BJ (cell line): ENCODE measurements at regions not wholly inside any gene's neighbourhood (a gene's known extent, or its start where the extent isn't known, plus 50 kb on each side); places are given as distances from the start of the nearest gene placed in this dataset.
"Not testable (repeated sequence)": the region's sequence is repeated elsewhere in the genome, so short reads cannot be mapped to it uniquely, and the experiment has no call there.

Experiments used
- CTCF ChIA-PET: fragments of 350-600 bp; formaldehyde crosslinking; extraction: SDS; loops from one replicate; lab custom pipeline; 2021; ENCODE audit warnings: antibody characterized with exemption, inconsistent platforms; lab: Yijun Ruan, JAX
- POLR2A ChIA-PET: fragments of 300-600 bp; sonication (Branson Sonifier 250); formaldehyde crosslinking; extraction: SDS; loops from one replicate; lab custom pipeline; 2021; ENCODE audit warnings: antibody characterized with exemption; lab: Charles Lee
- DNase-seq: peaks from one replicate; pipeline ENCODE4 v3.0.0-alpha.2; 2011; ENCODE audit warnings: low read depth
- H3K27me3 ChIP-seq: 2 replicates; pipeline ENCODE4 v1.6.0; 2011; ENCODE audit warnings: low read length; ENCODE audit not compliant: control insufficient read depth, insufficient read depth
- H3K36me3 ChIP-seq: 2 replicates; pipeline ENCODE4 v1.5.1; 2011; ENCODE audit warnings: low read length; ENCODE audit not compliant: control insufficient read depth, insufficient read depth
- H3K4me3 ChIP-seq: 2 replicates; pipeline ENCODE4 v1.5.1; 2011; ENCODE audit warnings: low read depth, mild to moderate bottlenecking, control low read depth, low read length
- CTCF ChIP-seq: IDR thresholded peaks from 2 replicates; pipeline ENCODE4 v1.5.1; 2011; ENCODE audit warnings: low read depth, mild to moderate bottlenecking, control low read depth, inconsistent platforms, low read length, moderate library complexity; ENCODE audit not compliant: insufficient read depth

GRCh38 chr5:175340180-175340579, 103.8 kb downstream of the DRD1 start:
- DNase-seq, result no peak
- Histone ChIP-seq H3K4me3 (no peak overlapping the region), H3K27me3 (no peaks in the 10 kb centered on the region), H3K36me3 (no peaks in the 10 kb centered on the region)
- TF ChIP-seq CTCF, result no peak
- POLR2A ChIA-PET, result no interaction called here
- CTCF ChIA-PET, result no interaction called here

GRCh38 chr5:175337680-175338079, 106.3 kb downstream of the DRD1 start:
- POLR2A ChIA-PET, result no interaction called here
- Histone ChIP-seq H3K4me3 (no peak overlapping the region), H3K27me3 (no peaks in the 10 kb centered on the region), H3K36me3 (no peaks in the 10 kb centered on the region)
- TF ChIP-seq CTCF, result no peak
- CTCF ChIA-PET, result no interaction called here
- DNase-seq, result no peak

- Histone ChIP-seq H3K27me3 (no peaks in the 10 kb centered on the region), H3K36me3 (no peaks in the 10 kb centered on the region), H3K4me3 (no peak overlapping the region)
- POLR2A ChIA-PET, result no interaction called here
- CTCF ChIA-PET, result no interaction called here
- no peak for TF ChIP-seq CTCF
- no peak for DNase-seq
Observed at GRCh38 chr5:175336781-175337180, 107.2 kb downstream of the DRD1 start.

- Histone ChIP-seq H3K27me3 (no peaks in the 10 kb centered on the region), H3K4me3 (no peak overlapping the region), H3K36me3 (no peaks in the 10 kb centered on the region)
- no peak for DNase-seq
- POLR2A ChIA-PET, result no interaction called here
- CTCF ChIA-PET, result no interaction called here
- TF ChIP-seq CTCF, result no peak
Observed at GRCh38 chr5:175335691-175336090, 108.3 kb downstream of the DRD1 start.

- DNase-seq, H3K27me3 ChIP-seq, H3K4me3 ChIP-seq, CTCF ChIA-PET, H3K36me3 ChIP-seq, POLR2A ChIA-PET: not testable (repeated sequence)
Observed at GRCh38 chr5:175331173-175332036, 112.6 kb downstream of the DRD1 start.

GRCh38 chr5:175329976-175330375, 114.0 kb downstream of the DRD1 start:
- Histone ChIP-seq H3K36me3 (no peaks in the 10 kb centered on the region), H3K27me3 (no peaks in the 10 kb centered on the region), H3K4me3 (no peak overlapping the region)
- DNase-seq, result no peak
- ChIA-PET CTCF (no interaction called here), POLR2A (no interaction called here)
- no peak for TF ChIP-seq CTCF
